GM19240 (cell line): ENCODE measurements at regions not wholly inside any gene's neighbourhood (a gene's known extent, or its start where the extent isn't known, plus 50 kb on each side); places are given as distances from the start of the nearest gene placed in this dataset.
"Not testable (repeated sequence)": the region's sequence is repeated elsewhere in the genome, so short reads cannot be mapped to it uniquely, and the experiment has no call there.

ENCODE experiments used
- DNase-seq: peaks from one replicate; pipeline ENCODE4 v3.0.0; 2011; ENCODE audit warnings: low spot score; ENCODE audit not compliant: insufficient read length

- no peak for DNase-seq
Observed at GRCh38 chr12:13358391-13358905, 161.9 kb downstream of the EMP1 start.

- no peak for DNase-seq
Observed at GRCh38 chr12:13350946-13351345, 154.4 kb downstream of the EMP1 start.

GRCh38 chr12:13350381-13350780 lies 153.9 kb downstream of the EMP1 start:
- no peak for DNase-seq

GRCh38 chr12:13348464-13348863 lies 151.9 kb downstream of the EMP1 start:
- no peak for DNase-seq

- no peak for DNase-seq
Observed at GRCh38 chr12:13347241-13348043, 150.9 kb downstream of the EMP1 start.

GRCh38 chr12:13345722-13346121 lies 149.2 kb downstream of the EMP1 start:
- no peak for DNase-seq

GRCh38 chr12:13343375-13343774 lies 146.8 kb downstream of the EMP1 start:
- DNase-seq: no peak

- DNase-seq: no peak
Observed at GRCh38 chr12:13342971-13343370, 146.4 kb downstream of the EMP1 start.

GRCh38 chr12:13340149-13340548 lies 143.6 kb downstream of the EMP1 start:
- no peak for DNase-seq

GRCh38 chr12:13339538-13339937 lies 143.0 kb downstream of the EMP1 start:
- DNase-seq: no peak

GRCh38 chr12:13339091-13339490 lies 142.6 kb downstream of the EMP1 start:
- no peak for DNase-seq

GRCh38 chr12:13337791-13338190 lies 141.3 kb downstream of the EMP1 start:
- DNase-seq: no peak

GRCh38 chr12:13336216-13336615 lies 139.7 kb downstream of the EMP1 start:
- DNase-seq: no peak

GRCh38 chr12:13328535-13328934 lies 132.0 kb downstream of the EMP1 start:
- no peak for DNase-seq

GRCh38 chr12:13326076-13326475 lies 129.6 kb downstream of the EMP1 start:
- DNase-seq: no peak

- DNase-seq: not testable (repeated sequence)
Observed at GRCh38 chr12:13325037-13325436, 128.5 kb downstream of the EMP1 start.

GRCh38 chr12:13318231-13319015 lies 121.9 kb downstream of the EMP1 start:
- DNase-seq: no peak

GRCh38 chr12:13316587-13317246 lies 120.2 kb downstream of the EMP1 start:
- no peak for DNase-seq

- DNase-seq: no peak
Observed at GRCh38 chr12:13313886-13314285, 117.4 kb downstream of the EMP1 start.

GRCh38 chr12:13311551-13311950 lies 115.0 kb downstream of the EMP1 start:
- DNase-seq: no peak

- no peak for DNase-seq
Observed at GRCh38 chr12:13307143-13307816, 110.8 kb downstream of the EMP1 start.
